H1 (cell line): ENCODE measurements at regions not wholly inside any gene's neighbourhood (a gene's known extent, or its start where the extent isn't known, plus 50 kb on each side); places are given as distances from the start of the nearest gene placed in this dataset.

ENCODE experiments used
- CTCF ChIA-PET: fragments of 300-600 bp; sonication (Branson Sonifier 250); formaldehyde crosslinking; loops from one replicate; lab custom pipeline; 2021; ENCODE audit not compliant: partially characterized antibody; lab: Charles Lee
- POLR2A ChIA-PET: fragments of 300-600 bp; sonication (Branson Sonifier 250); formaldehyde crosslinking; loops from one replicate; lab custom pipeline; 2021; ENCODE audit warnings: inconsistent platforms; ENCODE audit not compliant: partially characterized antibody; lab: Charles Lee
- DNase-seq, 2 experiments: peaks; one replicate each; pipeline versions ENCODE4 v3.0.0 to v3.0.0-alpha.2; 2010 to 2022; ENCODE audit warnings: low spot score in 2 of 2, low read depth in 1 of 2, mixed read lengths in 1 of 2
- FAIRE-seq: peaks from 2 replicates; lab custom pipeline; 2011; peaks lifted over from hg19 to GRCh38; lab: Jason Lieb, UNC
- H2AFZ ChIP-seq: 2 replicates; pipeline ENCODE4 v1.8.1; 2012; ENCODE audit warnings: low read length, inconsistent platforms
- H2AK5ac ChIP-seq: 2 replicates; pipeline ENCODE4 v1.6.1; 2013; ENCODE audit warnings: low read depth, low read length
- H2BK120ac ChIP-seq: replicated peaks from 2 replicates; pipeline ENCODE3; 2013; ENCODE audit warnings: low read depth, low read length, inconsistent platforms
- H2BK12ac ChIP-seq: 2 replicates; pipeline ENCODE4 v1.6.1; 2013; ENCODE audit warnings: low read depth, low read length
- H2BK15ac ChIP-seq: 2 replicates; pipeline ENCODE4 v1.6.1; 2013; ENCODE audit warnings: low read length
- H2BK20ac ChIP-seq: 2 replicates; pipeline ENCODE4 v1.6.1; 2013; ENCODE audit warnings: low read length
- H2BK5ac ChIP-seq: 2 replicates; pipeline ENCODE4 v1.6.1; 2013; ENCODE audit warnings: low read depth, low read length
- H3K14ac ChIP-seq: 2 replicates; pipeline ENCODE4 v1.6.1; 2013; ENCODE audit warnings: inconsistent platforms; ENCODE audit not compliant: insufficient read length
- H3K18ac ChIP-seq: 2 replicates; pipeline ENCODE4 v1.6.1; 2013; ENCODE audit warnings: low read length; ENCODE audit errors: extremely low read depth
- H3K23ac ChIP-seq: 2 replicates; pipeline ENCODE4 v1.6.1; 2013; ENCODE audit warnings: inconsistent platforms; ENCODE audit not compliant: insufficient read length
- H3K23me2 ChIP-seq: 2 replicates; pipeline ENCODE4 v1.6.1; 2013; ENCODE audit warnings: low read depth, low read length
- H3K27ac ChIP-seq: 2 replicates; pipeline ENCODE4 v1.6.1; 2011; ENCODE audit warnings: low read depth, low read length, inconsistent platforms
- H3K27me3 ChIP-seq, 4 experiments: replicated peaks in 1 of 4; 1 replicate in 1 of 4; 2 replicates in 3 of 4; pipeline versions ENCODE4 v1.6.1 to v1.8.1; 2011 to 2013; ENCODE audit warnings: low read length in 3 of 4, mild to moderate bottlenecking in 3 of 4, inconsistent platforms in 2 of 4, mixed read lengths in 2 of 4, moderate library complexity in 1 of 4; ENCODE audit not compliant: control insufficient read depth in 3 of 4, insufficient read depth in 3 of 4; ENCODE audit errors: extremely low read depth in 1 of 4
- H3K36me3 ChIP-seq, 4 experiments: 2 replicates each; pipeline versions ENCODE4 v1.6.1 to v1.8.1; 2011 to 2013; ENCODE audit warnings: mild to moderate bottlenecking in 4 of 4, low read length in 3 of 4, moderate library complexity in 2 of 4, control low read depth in 1 of 4, inconsistent platforms in 1 of 4; ENCODE audit not compliant: insufficient read depth in 4 of 4, control insufficient read depth in 2 of 4
- H3K4ac ChIP-seq: replicated peaks from 2 replicates; pipeline ENCODE3; 2013; ENCODE audit warnings: low read length, low read depth, mixed read lengths, inconsistent platforms; ENCODE audit not compliant: insufficient read length
- H3K4me1 ChIP-seq, 4 experiments: replicated peaks in 1 of 4; 1 replicate in 1 of 4; 2 replicates in 3 of 4; pipeline versions ENCODE4 v1.6.1 to v1.8.1; 2011 to 2013; ENCODE audit warnings: low read length in 3 of 4, inconsistent platforms in 2 of 4, mixed read lengths in 1 of 4; ENCODE audit not compliant: insufficient read depth in 4 of 4, control insufficient read depth in 3 of 4
- H3K4me2 ChIP-seq, 2 experiments: 2 replicates each; pipeline versions ENCODE4 v1.6.1 to v1.8.1; 2011 to 2013; ENCODE audit warnings: low read depth in 2 of 2, low read length in 2 of 2, control low read depth in 1 of 2, inconsistent platforms in 1 of 2, mild to moderate bottlenecking in 1 of 2; ENCODE audit not compliant: insufficient read depth in 1 of 2
- H3K4me3 ChIP-seq, 4 experiments: fragments of 200-600, 300-600 bp in 1 of 4; sonication (generic), shearing (Covaris generic), sonication (Bioruptor Twin) in 1 of 4; 2 replicates each; pipeline versions ENCODE4 v1.5.1 to v1.8.1; 2011 to 2016; ENCODE audit warnings: low read length in 4 of 4, low read depth in 3 of 4, control low read depth in 2 of 4, inconsistent platforms in 2 of 4, mild to moderate bottlenecking in 2 of 4, mixed read lengths in 1 of 4, moderate library complexity in 1 of 4; ENCODE audit not compliant: insufficient read depth in 2 of 4; ENCODE audit errors: extremely low read depth in 1 of 4
- H3K56ac ChIP-seq: replicated peaks from 2 replicates; pipeline ENCODE3; 2013; ENCODE audit warnings: low read depth, mild to moderate bottlenecking, mixed read lengths, low read length, inconsistent platforms; ENCODE audit not compliant: insufficient read length
- H3K79me1 ChIP-seq: 2 replicates; pipeline ENCODE4 v1.6.1; 2013; ENCODE audit warnings: low read depth, low read length, control low read depth
- H3K79me2 ChIP-seq, 2 experiments: 2 replicates each; pipeline versions ENCODE4 v1.6.1 to v1.8.1; 2012 to 2013; ENCODE audit warnings: low read length in 2 of 2, mild to moderate bottlenecking in 2 of 2, inconsistent platforms in 1 of 2; ENCODE audit not compliant: insufficient read depth in 2 of 2, control insufficient read depth in 1 of 2
- H3K9ac ChIP-seq, 4 experiments: replicated peaks in 1 of 4; 1 replicate in 1 of 4; 2 replicates in 3 of 4; pipeline versions ENCODE4 v1.6.1 to v1.8.1; 2011 to 2013; ENCODE audit warnings: low read depth in 3 of 4, low read length in 3 of 4, control low read depth in 2 of 4, mild to moderate bottlenecking in 2 of 4, moderate library complexity in 2 of 4, inconsistent platforms in 1 of 4; ENCODE audit errors: extremely low read depth in 1 of 4
- H3K9me3 ChIP-seq, 2 experiments: 2 replicates each; pipeline versions ENCODE4 v1.6.1 to v1.8.1; 2012 to 2013; ENCODE audit warnings: mild to moderate bottlenecking in 2 of 2, moderate library complexity in 2 of 2, control low read depth in 1 of 2, inconsistent platforms in 1 of 2, low read depth in 1 of 2, low read length in 1 of 2, mixed read lengths in 1 of 2; ENCODE audit not compliant: insufficient read depth in 2 of 2
- H4K20me1 ChIP-seq, 2 experiments: replicated peaks in 1 of 2; 2 replicates each; pipeline versions ENCODE3 to v1.8.1; 2011 to 2013; ENCODE audit warnings: inconsistent platforms in 2 of 2, low read length in 2 of 2, mild to moderate bottlenecking in 1 of 2; ENCODE audit not compliant: insufficient read depth in 2 of 2, control insufficient read depth in 1 of 2
- H4K5ac ChIP-seq: 2 replicates; pipeline ENCODE4 v1.6.1; 2013; ENCODE audit warnings: low read length, low read depth, mixed read lengths, inconsistent platforms; ENCODE audit not compliant: insufficient read length
- H4K8ac ChIP-seq: 2 replicates; pipeline ENCODE4 v1.8.0; 2013; ENCODE audit warnings: mild to moderate bottlenecking, moderate library complexity, low read length, inconsistent platforms; ENCODE audit not compliant: insufficient read depth; ENCODE audit errors: extremely low read depth
- H4K91ac ChIP-seq: replicated peaks from 2 replicates; pipeline ENCODE3; 2013; ENCODE audit warnings: low read length, mixed read lengths, inconsistent platforms; ENCODE audit not compliant: insufficient read length
- CHD7 ChIP-seq: fragments of 300-600 bp; sonication (generic); IDR thresholded peaks from 2 replicates; pipeline ENCODE4 v1.7.1; 2012; ENCODE audit warnings: low read length, moderate library complexity, mild to moderate bottlenecking, inconsistent platforms; ENCODE audit not compliant: insufficient replicate concordance
- WGBS, 2 experiments: shearing (Covaris generic) in 1 of 2; methylation state at CpG; one replicate each; pipeline versions ENCODE4 v1.1.6 to v1.1.7; 2013 to 2015; ENCODE audit warnings: low lambda C conversion rate in 2 of 2, mixed read lengths in 2 of 2, inconsistent platforms in 1 of 2, low coverage in 1 of 2, missing lambda C conversion rate in 1 of 2; ENCODE audit not compliant: insufficient replicate concordance in 2 of 2, insufficient coverage in 1 of 2, insufficient read length in 1 of 2; ENCODE audit errors: extremely low coverage in 1 of 2, missing lambda C conversion rate in 1 of 2; 5-methylcytosine and 5-hydroxymethylcytosine counted together

GRCh38 chr14:83491091-83491490, 1957.4 kb upstream of the SEL1L start:
- Histone ChIP-seq H2AFZ (no peak overlapping the region), H4K8ac (no peak overlapping the region), H2BK12ac (no peak overlapping the region), H4K5ac (no peak overlapping the region), H3K23ac (no peak overlapping the region), H3K18ac (no peak overlapping the region), H2BK120ac (no peak overlapping the region), H3K36me3 (no peaks in the 10 kb centered on the region), H3K4ac (no peak overlapping the region), H2BK15ac (no peak overlapping the region), H3K14ac (no peak overlapping the region), H3K9ac (no peak overlapping the region), H4K20me1 (no peaks in the 10 kb centered on the region), H3K27me3 (no peaks in the 10 kb centered on the region), H2AK5ac (no peak overlapping the region), H3K9me3 (no peaks in the 10 kb centered on the region), H4K91ac (no peak overlapping the region), H3K4me2 (no peak overlapping the region), H3K27ac (no peak overlapping the region), H3K4me3 (no peak overlapping the region), H3K56ac (no peak overlapping the region), H2BK20ac (no peak overlapping the region), H3K79me1 (no peaks in the 10 kb centered on the region), H3K79me2 (no peaks in the 10 kb centered on the region), H3K23me2 (no peaks in the 10 kb centered on the region), H3K4me1 (no peaks in the 10 kb centered on the region), H2BK5ac (no peak overlapping the region)
- ChIA-PET CTCF (interaction anchor here (1.0 kb wide), 1 partner anchor 26 kb away, joined by 3 read pairs; no protein-coding TSS in a partner anchor), POLR2A (no interaction called here)
- WGBS, 2 experiments, result 95% methylated on average over 2 of the region's 2 CpGs; no CpG with 5 or more reads in 1 of the 2 experiments
- DNase-seq, result no peak
- FAIRE-seq, result peak; percentile 28
- no peak for TF ChIP-seq CHD7
